ENCODE measurements at regions not wholly inside any gene's neighbourhood (a gene's known extent, or its start where the extent isn't known, plus 50 kb on each side); places are given as distances from the start of the nearest gene placed in this dataset.

- TF ChIP-seq CTCF (IDR thresholded peaks at IDR 0.05; ENCODE audit: unreplicated experiment): no peak
- no peak for DNase-seq (ENCODE audit: low spot score, unreplicated experiment)
- no peak overlapping the region for H3K4me3 Mint-ChIP-seq (ENCODE audit: low read depth)
- H3K4me1 Mint-ChIP-seq (ENCODE audit: low read depth): peaks cover 2% of the 10 kb centered on the region
- H3K9me3 Mint-ChIP-seq (ENCODE audit: low read depth): peaks cover 7% of the 10 kb centered on the region
- H3K27me3 Mint-ChIP-seq: no peaks in the 10 kb centered on the region
- H3K36me3 Mint-ChIP-seq (ENCODE audit: insufficient read depth): no peaks in the 10 kb centered on the region
- no peak overlapping the region for H3K27ac Mint-ChIP-seq
Measured at GRCh38 chr4:180682776-180683175, 1560.4 kb upstream of the TENM3 start.

GRCh38 chr4:180683186-180683585 is 1560.0 kb upstream of the TENM3 start:
- no peak for TF ChIP-seq CTCF (IDR thresholded peaks at IDR 0.05; ENCODE audit: unreplicated experiment)
- no peak for DNase-seq (ENCODE audit: low spot score, unreplicated experiment)

GRCh38 chr4:180688480-180688879 is 1554.7 kb upstream of the TENM3 start:
- Mint-ChIP-seq H3K27ac (no peak overlapping the region), H3K9me3 (ENCODE audit: low read depth) (peaks cover 3% of the 10 kb centered on the region)

More at GRCh38 chr4:180683186-180683585, 1560.0 kb upstream of the TENM3 start:
- Mint-ChIP-seq H3K4me1 (ENCODE audit: low read depth) (peaks cover 2% of the 10 kb centered on the region), H3K27ac (no peak overlapping the region), H3K27me3 (no peaks in the 10 kb centered on the region), H3K36me3 (ENCODE audit: insufficient read depth) (no peaks in the 10 kb centered on the region), H3K9me3 (ENCODE audit: low read depth) (peaks cover 4% of the 10 kb centered on the region), H3K4me3 (ENCODE audit: low read depth) (no peak overlapping the region)

GRCh38 chr4:180694875-180695274 is 1548.3 kb upstream of the TENM3 start:
- Mint-ChIP-seq H3K4me1 (ENCODE audit: low read depth) (peaks cover 6% of the 10 kb centered on the region), H3K27ac (no peak overlapping the region)

More at GRCh38 chr4:180688480-180688879, 1554.7 kb upstream of the TENM3 start:
- Mint-ChIP-seq H3K27me3 (no peaks in the 10 kb centered on the region), H3K36me3 (ENCODE audit: insufficient read depth) (no peaks in the 10 kb centered on the region), H3K4me1 (ENCODE audit: low read depth) (no peaks in the 10 kb centered on the region), H3K4me3 (ENCODE audit: low read depth) (no peak overlapping the region)
- DNase-seq (ENCODE audit: low spot score, unreplicated experiment): no peak
- no peak for TF ChIP-seq CTCF (IDR thresholded peaks at IDR 0.05; ENCODE audit: unreplicated experiment)

GRCh38 chr4:180695851-180696250 is 1547.4 kb upstream of the TENM3 start:
- H3K36me3 Mint-ChIP-seq (ENCODE audit: insufficient read depth): no peaks in the 10 kb centered on the region
- no peak for TF ChIP-seq CTCF (IDR thresholded peaks at IDR 0.05; ENCODE audit: unreplicated experiment)
- peaks cover 6% of the 10 kb centered on the region for H3K4me1 Mint-ChIP-seq (ENCODE audit: low read depth)
- H3K27me3 Mint-ChIP-seq: no peaks in the 10 kb centered on the region
- H3K9me3 Mint-ChIP-seq (ENCODE audit: low read depth): peaks cover 6% of the 10 kb centered on the region
- DNase-seq (ENCODE audit: low spot score, unreplicated experiment): no peak
- H3K27ac Mint-ChIP-seq: no peak overlapping the region
- no peak overlapping the region for H3K4me3 Mint-ChIP-seq (ENCODE audit: low read depth)

More at GRCh38 chr4:180694875-180695274, 1548.3 kb upstream of the TENM3 start:
- H3K36me3 Mint-ChIP-seq (ENCODE audit: insufficient read depth): no peaks in the 10 kb centered on the region
- H3K27me3 Mint-ChIP-seq: no peaks in the 10 kb centered on the region
- peaks cover 6% of the 10 kb centered on the region for H3K9me3 Mint-ChIP-seq (ENCODE audit: low read depth)
- DNase-seq (ENCODE audit: low spot score, unreplicated experiment): no peak
- H3K4me3 Mint-ChIP-seq (ENCODE audit: low read depth): no peak overlapping the region
- no peak for TF ChIP-seq CTCF (IDR thresholded peaks at IDR 0.05; ENCODE audit: unreplicated experiment)
